ENCODE measurements at regions not wholly inside any gene's neighbourhood (a gene's known extent, or its start where the extent isn't known, plus 50 kb on each side); places are given as distances from the start of the nearest gene placed in this dataset.
"Not testable (repeated sequence)": the region's sequence is repeated elsewhere in the genome, so short reads cannot be mapped to it uniquely, and the experiment has no call there.

DNA sequence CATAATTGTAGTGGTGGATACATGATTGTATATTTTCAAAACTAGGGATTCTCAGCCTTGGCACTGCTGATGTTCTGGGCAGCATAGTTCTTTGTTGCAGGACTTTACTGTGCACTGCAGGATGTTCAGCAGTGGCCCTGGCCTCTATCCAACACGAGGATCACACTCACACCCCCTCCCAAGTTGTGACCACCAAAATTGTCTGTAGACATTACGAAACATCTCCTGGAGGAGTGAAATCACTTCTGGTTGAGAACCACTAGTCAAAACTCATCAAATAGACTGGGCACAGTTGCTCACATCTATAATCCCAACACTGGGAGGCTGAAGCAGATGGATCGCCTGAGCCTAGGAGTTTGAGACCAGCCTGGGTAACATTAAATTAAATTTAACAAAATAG is 123.1 kb upstream of the CDYL start:
- no peak for DNase-seq

DNA sequence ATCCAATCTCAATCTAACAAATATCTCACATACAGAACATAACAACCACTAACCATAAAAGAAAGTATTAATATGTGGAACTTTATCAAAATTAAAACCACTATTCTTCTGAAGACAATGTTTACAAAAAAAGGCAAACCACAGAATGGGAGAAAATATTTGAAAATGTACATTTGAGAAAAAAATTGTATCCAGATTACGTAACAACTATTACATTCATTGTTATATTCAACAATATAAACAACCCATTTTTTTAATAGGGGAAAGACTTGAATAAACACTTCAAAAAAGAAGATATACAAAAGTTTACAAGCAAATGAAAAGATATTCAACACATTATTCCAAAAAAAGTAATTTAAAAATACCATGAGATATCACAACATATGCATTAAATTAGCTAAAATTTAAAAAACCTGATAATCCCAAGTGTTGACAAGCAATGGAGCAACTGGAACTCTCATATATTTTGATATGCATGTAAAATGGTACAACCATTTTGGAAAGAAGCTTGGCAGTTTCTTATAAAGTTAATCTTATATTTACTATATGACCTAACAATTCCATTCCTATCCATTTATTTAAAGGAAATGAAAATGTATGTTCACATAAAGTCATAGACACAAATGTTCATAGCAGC is 124.3 kb upstream of the CDYL start:
- DNase-seq: no peak

DNA sequence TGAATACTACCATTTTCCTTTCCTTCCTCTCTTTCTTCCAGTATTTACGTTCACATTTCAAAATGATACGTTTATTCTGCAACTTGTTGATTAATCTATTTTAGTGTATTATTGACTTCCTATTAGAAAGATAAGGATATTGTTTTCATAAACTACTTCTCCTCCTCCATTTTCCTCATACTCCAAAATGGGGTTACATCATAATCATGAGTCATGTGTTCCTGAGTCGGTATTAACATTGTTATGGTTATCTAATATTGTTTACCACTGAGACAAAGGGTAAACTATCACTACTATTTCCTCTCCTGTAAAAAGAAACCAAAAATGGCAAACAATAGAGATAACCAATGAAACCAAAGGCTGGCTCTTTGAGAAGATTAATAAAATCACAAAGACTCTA is 126.5 kb upstream of the CDYL start:
- DNase-seq: no peak

DNA sequence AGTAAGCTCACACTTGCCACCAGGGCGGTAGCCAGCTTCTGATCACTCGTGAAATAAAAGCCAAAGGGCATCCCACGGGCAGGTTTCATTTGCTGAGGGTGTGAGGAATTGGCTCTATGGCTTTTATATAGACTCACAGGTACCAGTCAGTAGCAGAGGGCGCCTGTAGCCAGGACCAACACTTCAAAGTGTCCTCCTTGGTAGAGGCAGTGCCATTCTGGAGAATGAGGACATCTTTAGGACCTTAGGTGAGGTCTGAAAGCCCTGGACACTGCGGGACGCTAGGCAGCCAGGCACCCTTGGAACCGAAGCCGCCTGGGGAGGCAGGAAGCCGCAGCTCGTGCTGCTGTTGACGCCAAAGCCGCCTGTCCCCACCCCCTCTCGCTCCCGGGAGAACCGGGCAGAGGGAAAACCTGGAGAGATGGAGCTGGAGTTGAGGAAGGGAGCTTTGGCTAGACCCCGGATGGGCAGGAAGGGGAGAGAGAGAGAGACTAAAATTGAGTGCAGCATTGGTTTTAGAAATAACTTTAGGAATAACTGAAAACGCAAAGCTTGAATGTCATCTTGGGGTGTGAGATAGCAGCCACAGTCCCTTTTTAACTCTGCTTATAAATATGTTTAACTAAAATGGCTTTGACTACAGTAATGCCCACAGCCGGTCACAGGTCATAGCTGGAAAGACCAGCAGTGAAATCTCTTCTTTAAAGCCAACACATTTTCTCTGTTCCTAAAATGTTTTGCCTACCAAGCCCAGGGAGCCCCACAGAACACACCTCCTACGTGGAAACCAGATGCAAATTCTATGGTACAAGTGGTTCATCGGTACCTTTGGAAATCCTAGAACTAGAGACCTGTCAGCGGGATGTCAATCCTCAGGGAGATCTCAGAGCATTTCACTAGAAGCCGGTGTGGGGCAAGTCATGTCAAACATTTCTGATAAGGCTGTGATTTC is 128.5 kb upstream of the CDYL start:
- no peak for DNase-seq

DNA sequence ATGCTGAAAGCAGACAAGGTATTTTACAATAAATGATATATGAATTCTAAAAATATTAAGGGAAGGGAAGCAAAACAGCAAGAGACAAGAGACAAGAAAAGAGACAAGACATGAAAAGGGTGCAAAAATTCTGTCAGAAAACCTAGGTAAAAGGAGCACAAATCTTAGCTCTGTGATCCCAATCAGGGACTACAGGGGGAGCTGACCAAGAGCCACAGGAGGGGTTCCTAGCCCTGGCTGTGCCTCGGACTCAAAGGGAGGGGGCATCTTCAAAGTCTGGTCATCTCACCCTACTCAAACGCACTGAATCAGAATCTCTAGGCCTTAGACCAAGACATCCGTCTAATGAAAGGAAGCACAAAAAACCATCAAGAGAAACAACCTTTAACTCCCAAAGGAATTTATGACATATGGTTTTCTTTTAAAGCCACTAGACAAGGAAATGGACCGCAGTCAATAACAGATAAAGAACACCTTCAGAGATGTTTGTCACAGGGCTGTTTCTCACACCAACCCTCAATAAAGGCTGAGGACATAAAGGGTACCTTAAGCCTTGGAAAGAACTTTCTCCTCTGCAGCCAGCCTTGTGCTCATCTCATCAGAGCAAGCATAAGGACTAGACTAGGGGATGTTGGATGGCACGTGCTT is 130.4 kb upstream of the CDYL start:
- no peak for DNase-seq

DNA sequence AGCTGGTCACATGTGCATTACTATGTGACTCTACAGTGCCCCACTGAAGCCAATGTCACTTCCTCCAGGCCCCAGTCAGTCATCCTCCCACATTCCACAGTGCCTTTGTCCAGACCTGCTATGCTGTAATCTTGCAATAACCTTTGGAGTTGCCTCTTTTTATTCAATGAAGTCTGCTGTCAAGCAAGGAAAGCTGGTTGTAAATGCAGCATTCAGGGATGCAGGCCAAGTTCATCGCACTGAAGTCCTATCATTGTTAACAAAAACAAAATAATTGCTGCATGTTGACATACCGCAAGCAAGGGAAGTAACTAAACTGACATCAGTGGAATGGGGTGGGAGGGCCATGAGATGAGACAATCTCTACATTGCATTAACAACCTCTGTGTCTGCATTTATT is 131.2 kb upstream of the CDYL start:
- no peak for DNase-seq

DNA sequence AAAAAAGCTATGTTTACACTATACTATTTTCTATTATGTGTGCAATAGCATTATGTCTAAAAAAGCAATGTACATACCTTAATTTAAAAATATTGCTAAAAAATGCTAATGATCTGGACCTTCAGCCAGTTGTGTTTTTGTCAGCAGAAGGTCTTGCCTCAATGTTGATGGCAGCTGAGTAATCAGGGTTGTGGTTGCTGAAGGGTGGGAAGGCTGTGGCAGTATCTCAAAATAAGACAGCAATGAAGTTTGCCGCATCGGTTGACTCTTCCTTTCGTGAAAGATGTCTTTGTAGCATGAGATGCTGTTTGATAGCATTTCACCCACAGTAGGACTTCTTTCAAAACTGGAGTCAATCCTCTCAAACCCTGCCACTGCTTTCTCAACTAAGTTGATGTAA is 134.7 kb upstream of the CDYL start:
- no peak for DNase-seq

DNA sequence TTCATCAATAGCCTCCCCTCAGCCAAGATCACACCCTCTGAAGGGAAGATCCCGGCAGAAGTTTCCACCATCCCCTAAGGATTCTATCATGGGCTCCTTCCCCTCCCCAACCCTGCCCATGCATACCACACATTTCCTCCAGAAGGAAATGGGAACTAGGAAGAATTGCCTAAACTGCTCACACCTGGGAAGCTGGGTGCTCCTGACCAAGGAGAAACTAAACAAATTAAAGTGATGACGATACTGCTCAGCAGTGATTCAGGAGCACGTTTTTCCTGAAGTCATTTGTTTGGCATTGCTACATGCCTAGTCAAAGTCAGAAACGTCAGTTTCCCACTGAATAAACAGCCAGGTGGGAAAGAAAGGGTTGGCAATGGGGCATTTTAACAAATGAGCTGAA is 136.1 kb upstream of the CDYL start:
- no peak for DNase-seq

DNA sequence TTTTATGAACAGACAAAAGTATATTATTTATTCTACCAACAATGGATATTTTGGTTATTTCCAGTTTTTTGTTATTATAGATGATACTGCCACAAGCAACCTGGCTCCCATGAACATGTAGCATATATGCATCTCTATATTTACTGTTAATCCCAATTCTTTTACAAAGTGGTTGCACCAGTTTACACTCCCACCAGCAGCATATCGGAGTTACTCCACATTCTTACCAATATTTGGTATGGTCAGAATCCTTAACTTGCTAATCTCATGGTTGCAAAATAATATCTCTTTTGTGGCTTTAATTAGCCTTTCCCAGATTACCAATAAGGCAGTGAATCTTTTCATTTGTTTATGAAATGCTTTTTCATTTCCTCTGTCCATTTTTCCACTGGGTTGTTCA is 137.6 kb upstream of the CDYL start:
- no peak for DNase-seq

DNA sequence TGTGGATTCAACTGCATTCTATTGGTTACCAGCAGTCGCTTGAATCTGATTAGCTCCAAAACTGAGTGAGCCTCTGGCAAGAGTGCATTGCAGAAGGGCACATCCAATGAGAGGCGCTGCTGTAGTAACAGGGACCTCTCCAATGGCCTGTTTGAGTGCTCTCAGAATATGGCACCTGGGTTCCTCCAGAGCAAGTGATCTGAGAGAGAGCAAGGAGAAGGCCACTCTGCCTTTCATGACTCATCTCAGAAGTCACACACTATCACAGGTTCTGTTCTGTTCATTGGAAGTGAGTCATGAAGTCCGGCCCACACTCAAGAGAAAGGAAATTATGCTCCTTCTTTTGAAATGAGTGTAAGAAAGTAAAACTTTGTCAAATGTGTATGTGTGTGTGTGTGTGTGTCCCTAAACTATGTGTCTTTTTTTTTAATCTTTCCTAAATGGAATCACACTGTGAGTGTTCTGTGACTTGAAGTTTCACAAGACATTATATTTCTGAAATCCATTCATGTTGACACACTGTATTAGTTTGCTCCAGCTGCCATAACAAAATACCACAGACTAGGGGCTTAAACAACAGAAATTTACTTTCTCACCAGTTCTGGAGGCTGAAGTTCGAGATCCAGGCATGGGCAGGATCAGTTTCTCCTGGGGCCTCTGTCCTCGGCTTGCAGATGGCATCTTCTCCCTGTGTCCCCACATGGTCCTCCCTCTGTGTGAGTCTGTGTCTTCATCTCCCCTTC is 138.3 kb upstream of the CDYL start:
- DNase-seq: peak; percentile 5

DNA sequence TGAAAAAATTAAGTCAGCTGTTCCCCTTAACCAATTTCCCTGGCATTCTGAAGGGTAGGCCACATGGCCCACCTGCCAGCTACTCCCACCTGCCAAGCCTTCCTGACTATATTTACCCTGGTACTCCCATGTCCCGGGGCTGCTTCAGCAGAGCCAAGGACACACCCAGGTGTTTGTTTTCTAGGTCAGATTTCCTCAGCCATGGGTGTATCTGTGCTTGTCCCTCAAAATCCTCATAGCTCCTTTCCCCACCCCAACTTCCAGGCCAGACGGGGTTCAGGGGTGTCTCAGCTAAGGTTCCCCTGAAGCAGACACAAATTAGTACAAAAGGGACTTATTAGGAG is 139.4 kb upstream of the CDYL start:
- no peak for DNase-seq

DNA sequence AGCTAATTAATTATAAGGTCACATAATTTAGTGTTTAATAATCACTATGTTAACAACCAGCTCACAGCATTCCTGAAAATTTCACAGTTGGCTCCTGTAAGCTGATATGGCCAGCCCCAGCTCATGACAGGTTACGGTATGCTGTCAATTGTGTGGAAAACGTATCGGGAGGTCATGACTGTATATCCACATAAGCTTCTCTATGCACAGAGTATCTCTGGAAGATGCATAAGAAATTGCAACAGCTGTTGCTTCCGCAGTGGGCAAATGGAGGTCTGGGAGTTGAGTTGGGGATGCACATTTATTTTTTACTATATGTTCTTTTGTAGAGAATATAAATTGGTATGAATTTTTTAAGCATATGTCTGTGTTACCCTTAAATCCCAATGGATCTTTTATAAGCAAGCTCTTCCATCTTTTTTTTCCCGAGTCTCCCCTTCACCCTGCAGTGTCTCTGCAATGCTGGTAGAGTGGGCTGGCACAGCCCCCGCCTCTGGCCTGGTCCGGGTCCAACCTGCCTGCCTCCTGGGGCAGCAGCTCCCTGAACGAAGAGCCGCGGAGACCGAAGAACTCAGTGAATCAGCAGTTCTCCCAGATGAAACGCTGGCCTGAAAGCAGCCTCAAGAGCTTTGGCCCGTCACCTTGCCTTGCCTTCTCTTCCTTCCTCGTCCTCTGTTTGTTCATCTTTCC is 139.9 kb upstream of the CDYL start:
- DNase-seq: no peak

DNA sequence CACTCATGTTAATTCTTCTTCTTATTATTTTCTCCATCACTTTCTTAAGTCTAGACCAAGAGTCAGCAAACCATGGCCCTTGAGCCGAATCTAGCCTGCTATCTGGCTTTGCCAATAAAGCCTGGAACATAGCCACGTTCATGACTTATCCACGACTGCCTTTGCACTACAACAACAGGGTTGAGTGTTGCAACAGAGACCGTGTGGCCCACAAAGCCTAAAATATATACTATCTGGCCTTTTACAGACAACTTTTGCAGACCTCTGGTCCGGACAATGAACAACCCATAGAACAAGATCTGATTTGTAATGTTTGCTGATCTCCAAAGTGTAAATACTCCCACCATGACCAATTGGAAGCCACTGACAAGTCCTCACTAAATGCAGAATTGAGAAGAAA is 140.5 kb upstream of the CDYL start:
- no peak for DNase-seq

DNA sequence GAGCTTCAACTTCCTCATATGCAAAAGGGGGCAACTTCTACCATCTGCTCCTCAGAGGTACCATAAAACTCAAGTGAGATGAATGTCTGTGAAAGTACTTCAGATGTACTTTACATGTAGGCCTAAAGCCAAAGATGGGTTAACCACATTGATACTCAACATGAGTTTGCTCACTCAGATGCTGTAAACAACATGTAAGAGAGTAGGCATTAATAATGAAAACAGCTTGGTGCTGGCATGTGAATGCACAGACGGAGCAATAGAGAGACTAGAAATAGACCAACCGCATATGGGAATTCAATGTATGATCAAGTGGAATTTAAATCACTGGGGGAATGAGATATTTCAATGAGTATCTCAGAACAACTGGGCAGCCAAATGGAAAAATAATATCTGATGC is 143.8 kb upstream of the CDYL start:
- no peak for DNase-seq

DNA sequence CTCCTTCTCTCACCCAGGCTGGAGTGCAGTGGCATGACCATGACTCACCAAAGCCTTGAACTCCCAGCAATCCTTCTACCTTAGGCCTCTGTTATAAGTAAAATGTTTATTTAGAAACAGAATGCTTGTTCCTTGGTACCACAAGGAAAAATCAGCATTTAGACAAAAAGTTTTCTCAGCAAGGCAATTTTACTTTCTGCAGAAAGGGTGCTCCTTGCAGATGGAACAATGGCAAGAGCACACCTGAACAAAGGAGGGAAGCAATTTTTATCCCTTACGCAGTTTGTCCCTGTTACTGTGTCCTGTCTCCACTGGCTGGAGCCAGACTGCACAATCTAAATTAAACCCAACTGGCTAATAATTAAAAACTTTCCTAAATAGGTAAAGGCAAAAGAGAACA is 146.4 kb upstream of the CDYL start:
- DNase-seq: not testable (repeated sequence)

DNA sequence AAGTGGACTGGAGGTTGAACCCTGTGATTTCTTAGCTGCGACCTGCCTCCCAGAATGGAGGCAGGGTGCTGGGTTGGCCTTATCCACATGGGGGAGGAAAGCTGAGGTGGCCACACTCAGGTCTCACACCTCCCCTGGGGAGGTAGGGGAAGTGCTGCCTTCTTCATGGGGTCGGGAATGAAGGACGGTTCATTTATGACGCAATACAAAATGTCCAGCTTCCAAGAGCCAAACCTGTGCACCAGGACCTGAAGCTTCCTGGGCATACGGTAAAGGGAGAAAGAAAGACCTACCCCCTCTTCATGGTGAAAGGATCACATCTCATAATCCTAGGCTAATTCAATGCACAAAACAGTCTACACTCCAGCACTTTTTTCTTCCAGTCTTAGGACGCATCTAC is 150.6 kb upstream of the CDYL start:
- no peak for DNase-seq

DNA sequence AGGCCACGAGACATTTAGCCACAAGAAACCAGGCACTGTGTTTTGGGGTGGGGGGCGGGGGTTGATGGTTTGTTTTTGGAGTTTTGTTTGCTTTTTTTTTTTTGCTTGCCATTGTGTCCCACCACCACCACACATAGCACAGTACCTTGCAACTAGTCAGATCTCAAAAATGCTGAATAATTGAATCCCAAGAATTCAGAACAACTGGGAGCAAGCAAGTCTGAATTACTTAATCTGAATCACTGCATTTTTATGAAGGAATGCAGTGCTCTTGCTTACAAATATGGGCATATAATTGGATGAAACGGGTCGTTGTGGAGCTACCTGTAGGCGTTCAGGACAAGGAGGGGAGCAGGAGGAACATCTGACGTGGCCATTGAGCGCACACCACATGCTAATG is 151.5 kb upstream of the CDYL start:
- DNase-seq: no peak

DNA sequence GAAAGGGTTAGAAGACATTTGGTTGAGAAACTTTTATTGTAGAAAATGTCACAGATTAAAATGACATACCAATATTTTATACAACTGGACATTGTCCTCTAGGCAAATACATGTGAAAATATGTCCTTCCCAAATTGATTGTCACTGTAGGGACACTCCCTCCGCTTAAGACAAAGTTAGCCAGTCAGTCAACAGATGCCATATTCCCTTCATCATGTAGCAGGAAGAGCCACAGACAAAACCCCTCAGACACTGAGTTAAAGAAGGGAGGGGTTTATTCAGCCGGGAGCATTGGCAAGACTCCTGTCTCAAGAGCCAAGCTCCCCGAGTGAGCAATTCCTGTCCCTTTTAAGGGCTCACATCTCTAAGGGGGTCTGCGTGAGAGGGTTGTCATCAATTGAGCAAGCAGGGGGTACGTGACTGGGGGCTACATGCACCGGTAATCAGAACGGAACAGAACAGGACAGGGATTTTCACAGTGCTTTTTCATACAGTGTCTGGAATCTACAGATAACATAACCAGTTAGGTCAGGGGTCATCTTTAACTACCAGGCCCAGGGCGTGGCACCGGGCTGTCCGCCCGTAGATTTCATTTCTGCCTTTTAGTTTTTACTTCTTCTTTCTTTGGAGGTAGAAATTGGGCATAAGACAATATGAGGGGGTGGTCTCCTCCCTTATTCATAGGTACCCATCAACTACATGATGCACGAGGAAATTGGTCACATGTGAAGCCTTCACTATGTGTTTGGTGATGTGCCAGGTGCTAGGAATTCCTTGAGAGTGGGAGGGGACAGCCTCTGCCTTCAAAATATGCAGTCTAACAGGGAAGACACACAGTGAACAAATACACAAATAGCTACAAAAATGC is 155.7 kb upstream of the CDYL start:
- no peak for DNase-seq

DNA sequence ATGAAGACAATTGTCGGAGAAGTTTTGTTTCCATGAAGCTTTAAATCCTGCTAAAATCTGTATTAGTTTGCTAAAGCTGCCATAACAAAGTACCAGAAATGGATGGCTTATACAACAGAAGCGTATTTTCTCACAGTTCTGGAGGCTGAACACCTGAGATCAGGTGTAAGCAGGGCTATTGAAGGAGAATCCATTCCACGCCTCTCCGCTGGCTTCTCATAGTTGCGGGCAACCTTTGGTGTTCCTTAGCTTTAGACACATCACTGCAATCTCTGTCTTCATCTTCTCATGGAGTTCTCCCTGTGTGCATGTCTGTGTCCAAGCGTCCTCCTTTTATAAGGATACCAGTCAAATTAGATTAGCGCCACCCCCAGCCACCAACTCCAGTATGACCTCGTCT is 159.9 kb upstream of the CDYL start:
- DNase-seq: no peak

DNA sequence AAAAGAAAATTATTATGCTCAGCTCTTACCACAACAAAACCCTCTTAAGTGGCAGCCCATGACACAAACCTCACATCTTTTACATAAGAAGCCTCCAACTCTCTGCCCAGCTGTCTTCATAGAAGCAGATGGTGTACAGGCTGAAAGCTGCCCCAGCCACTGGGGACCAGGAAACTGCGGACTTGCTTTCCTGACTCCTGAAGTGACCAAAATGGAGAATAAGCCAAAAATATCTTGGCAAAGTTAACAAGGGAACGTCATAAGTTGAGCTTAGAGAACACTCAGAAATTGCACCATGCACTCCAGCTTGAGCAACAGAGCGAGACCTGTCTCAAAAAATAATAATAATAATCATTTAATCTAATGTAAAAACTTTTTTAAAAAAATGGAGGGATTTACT is 160.3 kb upstream of the CDYL start:
- DNase-seq: no peak

DNA sequence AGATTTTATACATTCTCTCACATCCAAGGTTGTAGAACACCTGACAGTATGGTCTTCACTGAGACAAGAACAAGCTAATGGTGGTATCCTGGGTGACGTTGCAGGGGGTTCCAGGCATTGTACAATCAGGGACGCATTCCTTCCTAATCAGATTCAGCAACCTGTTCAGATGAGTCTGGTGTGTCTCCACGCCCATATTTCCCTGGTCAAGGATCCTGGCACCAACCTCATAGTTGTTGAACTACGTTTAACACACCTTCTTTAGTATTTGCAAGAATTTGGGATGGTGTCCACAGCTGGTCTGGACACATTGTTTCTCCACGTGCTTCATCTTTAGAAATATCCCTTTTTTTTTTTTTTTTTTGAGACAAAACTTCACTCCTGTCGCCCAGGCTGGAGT is 161.0 kb upstream of the CDYL start:
- no peak for DNase-seq

DNA sequence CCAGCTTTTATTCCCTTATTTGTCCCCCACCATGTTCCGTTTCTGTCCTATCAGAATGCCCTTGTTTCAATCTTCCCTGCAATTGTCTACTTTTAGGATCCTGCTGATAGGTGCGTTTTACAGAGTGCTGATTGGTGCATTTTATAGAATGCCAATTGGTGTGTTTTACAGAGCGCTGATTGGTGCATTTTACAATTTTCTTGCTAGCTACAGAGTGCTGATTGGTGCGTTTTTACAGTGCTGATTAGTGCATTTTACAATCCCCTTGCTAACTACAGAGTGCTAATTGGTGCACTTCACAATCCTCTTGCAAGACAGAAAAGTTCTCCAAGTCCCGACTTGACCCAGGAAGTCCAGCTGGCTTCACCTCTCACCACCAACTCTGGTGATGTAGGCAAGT is 161.6 kb upstream of the CDYL start:
- no peak for DNase-seq

All from stimulated activated naive CD4-positive, alpha-beta T cell treated with Interleukin-2 at 50 U/mL for 16 hours (primary cell).